ENCODE measurements at regions not wholly inside any gene's neighbourhood (a gene's known extent, or its start where the extent isn't known, plus 50 kb on each side); places are given as distances from the start of the nearest gene placed in this dataset.
"Not testable (repeated sequence)": the region's sequence is repeated elsewhere in the genome, so short reads cannot be mapped to it uniquely, and the experiment has no call there.

DNA sequence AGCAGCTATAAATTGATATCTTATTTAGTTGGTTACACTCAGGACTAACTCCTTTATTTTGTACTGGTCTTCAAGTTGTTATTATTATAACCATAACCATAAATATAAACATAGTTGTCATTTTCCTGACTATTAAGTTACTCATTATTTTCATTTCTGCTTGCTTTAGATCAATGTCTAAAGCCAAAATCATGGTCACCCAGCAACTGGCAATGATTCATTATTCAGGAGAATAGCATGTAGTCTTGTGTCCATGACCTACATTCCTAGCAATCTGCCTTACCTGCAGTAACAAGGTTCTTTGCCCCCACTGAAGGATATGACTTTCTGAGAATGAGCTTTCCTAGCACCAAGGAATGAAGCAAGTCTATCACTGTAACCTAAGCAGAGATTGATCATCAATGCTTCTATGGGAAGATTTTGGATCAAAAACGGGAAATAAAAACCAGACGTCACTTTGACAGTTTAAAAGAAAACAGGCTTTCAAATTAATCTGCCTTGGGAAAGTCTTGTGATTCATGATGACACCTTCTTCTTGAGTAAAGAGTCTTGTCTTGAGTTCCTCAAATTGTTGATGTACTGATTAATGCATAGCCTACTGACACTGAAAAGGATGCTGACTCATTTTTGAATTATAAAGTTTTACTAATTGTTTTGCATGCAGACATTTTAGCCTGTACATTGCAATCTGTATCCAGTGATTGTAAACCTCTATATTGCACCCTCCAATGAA is 203.3 kb upstream of the IVNS1ABP start:
- peaks cover 17% of the 10 kb centered on the region for H3K4me1 Mint-ChIP-seq (ENCODE audit: low read depth)
- peaks cover 22% of the 10 kb centered on the region for H3K36me3 Mint-ChIP-seq (ENCODE audit: low read depth)
- TF ChIP-seq, protein P1, sequence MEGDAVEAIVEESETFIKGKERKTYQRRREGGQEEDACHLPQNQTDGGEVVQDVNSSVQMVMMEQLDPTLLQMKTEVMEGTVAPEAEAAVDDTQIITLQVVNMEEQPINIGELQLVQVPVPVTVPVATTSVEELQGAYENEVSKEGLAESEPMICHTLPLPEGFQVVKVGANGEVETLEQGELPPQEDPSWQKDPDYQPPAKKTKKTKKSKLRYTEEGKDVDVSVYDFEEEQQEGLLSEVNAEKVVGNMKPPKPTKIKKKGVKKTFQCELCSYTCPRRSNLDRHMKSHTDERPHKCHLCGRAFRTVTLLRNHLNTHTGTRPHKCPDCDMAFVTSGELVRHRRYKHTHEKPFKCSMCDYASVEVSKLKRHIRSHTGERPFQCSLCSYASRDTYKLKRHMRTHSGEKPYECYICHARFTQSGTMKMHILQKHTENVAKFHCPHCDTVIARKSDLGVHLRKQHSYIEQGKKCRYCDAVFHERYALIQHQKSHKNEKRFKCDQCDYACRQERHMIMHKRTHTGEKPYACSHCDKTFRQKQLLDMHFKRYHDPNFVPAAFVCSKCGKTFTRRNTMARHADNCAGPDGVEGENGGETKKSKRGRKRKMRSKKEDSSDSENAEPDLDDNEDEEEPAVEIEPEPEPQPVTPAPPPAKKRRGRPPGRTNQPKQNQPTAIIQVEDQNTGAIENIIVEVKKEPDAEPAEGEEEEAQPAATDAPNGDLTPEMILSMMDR (IDR thresholded peaks at IDR 0.05) = no peak
- DNase-seq = peak; percentile 13
- H3K27ac Mint-ChIP-seq = peak overlapping the region; percentile 65
- no peaks in the 10 kb centered on the region for H3K27me3 Mint-ChIP-seq (ENCODE audit: insufficient read depth)
- peaks cover 27% of the 10 kb centered on the region for H3K9me3 Mint-ChIP-seq
- H3K4me3 Mint-ChIP-seq = no peak overlapping the region

GRCh38 chr1:185517808-185518419 is 200.9 kb upstream of the IVNS1ABP start:
- no peak for DNase-seq
- peaks cover 24% of the 10 kb centered on the region for H3K36me3 Mint-ChIP-seq (ENCODE audit: low read depth)
- H3K27ac Mint-ChIP-seq = no peak overlapping the region
- no peaks in the 10 kb centered on the region; the same call in 1 of the 2 replicates for H3K27me3 Mint-ChIP-seq (ENCODE audit: insufficient read depth)
- TF ChIP-seq, protein P1 (IDR thresholded peaks at IDR 0.05) = no peak
- no peak overlapping the region for H3K4me3 Mint-ChIP-seq
- peaks cover 27% of the 10 kb centered on the region for H3K9me3 Mint-ChIP-seq
- peaks cover 17% of the 10 kb centered on the region for H3K4me1 Mint-ChIP-seq (ENCODE audit: low read depth)

- H3K27ac Mint-ChIP-seq; H3K27me3 Mint-ChIP-seq (ENCODE audit: insufficient read depth); H3K4me3 Mint-ChIP-seq; DNase-seq: not testable (repeated sequence)
- Mint-ChIP-seq H3K9me3 (peaks cover 27% of the 10 kb centered on the region), H3K4me1 (ENCODE audit: low read depth) (peaks cover 17% of the 10 kb centered on the region), H3K36me3 (ENCODE audit: low read depth) (peaks cover 24% of the 10 kb centered on the region)
These were observed 200.3 kb upstream of the IVNS1ABP start for GRCh38 chr1:185517301-185517700.

DNA sequence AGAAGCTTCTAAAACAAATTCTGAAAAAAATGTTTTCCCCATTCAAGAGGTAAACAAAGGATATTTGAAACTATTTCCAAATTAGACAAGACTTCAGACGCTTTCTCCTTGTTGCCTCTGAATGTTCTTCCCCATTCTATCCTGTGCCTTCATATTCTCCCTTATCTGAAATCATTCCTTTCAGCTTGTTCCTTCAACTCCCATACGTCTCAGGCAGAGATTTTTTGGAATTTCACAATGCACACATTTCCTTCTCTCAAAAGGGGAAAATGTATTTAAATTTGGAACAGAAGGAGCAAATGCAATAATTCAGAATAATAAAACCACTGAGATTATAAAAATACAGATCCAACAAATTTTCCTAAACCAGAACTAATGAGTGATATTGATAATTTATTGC is 198.7 kb upstream of the IVNS1ABP start:
- Mint-ChIP-seq H3K27me3 (ENCODE audit: insufficient read depth) (no peaks in the 10 kb centered on the region; the same call in 1 of the 2 replicates), H3K27ac (no peak overlapping the region), H3K4me3 (no peak overlapping the region), H3K36me3 (ENCODE audit: low read depth) (peaks cover 24% of the 10 kb centered on the region), H3K4me1 (ENCODE audit: low read depth) (peaks cover 11% of the 10 kb centered on the region), H3K9me3 (peaks cover 24% of the 10 kb centered on the region)
- no peak for DNase-seq
- TF ChIP-seq, protein P1 (IDR thresholded peaks at IDR 0.05) = no peak

DNA sequence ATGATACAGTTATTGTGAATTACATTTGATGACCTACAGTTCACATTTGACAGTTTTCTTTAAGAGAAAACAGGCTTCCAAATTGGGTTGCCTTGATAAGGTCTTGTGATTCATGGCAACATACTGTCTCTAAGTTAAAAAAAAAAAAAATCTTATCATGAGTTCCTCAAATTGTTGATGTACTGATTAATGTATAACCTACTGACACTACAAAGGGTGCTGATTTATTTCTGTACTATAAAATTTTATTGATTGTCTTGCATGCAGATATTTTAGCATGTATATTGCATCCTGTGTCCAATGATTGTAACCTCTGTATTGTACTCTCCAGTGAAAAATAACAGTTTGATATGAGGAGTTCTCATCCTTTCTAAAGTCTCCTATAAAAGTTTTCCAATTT is 197.3 kb upstream of the IVNS1ABP start:
- TF ChIP-seq, protein P1 (IDR thresholded peaks at IDR 0.05) = no peak
- H3K9me3 Mint-ChIP-seq = peaks cover 20% of the 10 kb centered on the region
- peaks cover 24% of the 10 kb centered on the region for H3K36me3 Mint-ChIP-seq (ENCODE audit: low read depth)
- no peak for DNase-seq
- no peak overlapping the region for H3K4me3 Mint-ChIP-seq
- H3K27ac Mint-ChIP-seq = no peak overlapping the region
- no peaks in the 10 kb centered on the region for H3K4me1 Mint-ChIP-seq (ENCODE audit: low read depth)
- no peaks in the 10 kb centered on the region; the same call in 1 of the 2 replicates for H3K27me3 Mint-ChIP-seq (ENCODE audit: insufficient read depth)

- Mint-ChIP-seq H3K27me3 (ENCODE audit: insufficient read depth) (peaks cover 1% of the 10 kb centered on the region), H3K36me3 (ENCODE audit: low read depth) (peaks cover 14% of the 10 kb centered on the region), H3K4me1 (ENCODE audit: low read depth) (no peaks in the 10 kb centered on the region), H3K4me3 (no peak overlapping the region), H3K27ac (no peak overlapping the region), H3K9me3 (peaks cover 6% of the 10 kb centered on the region)
- DNase-seq = no peak
- TF ChIP-seq, protein P1 (IDR thresholded peaks at IDR 0.05) = no peak
These were observed 195.4 kb upstream of the IVNS1ABP start for GRCh38 chr1:185512442-185512841.

Data from HFFc6 (cell line).